Mesendoderm (in vitro differentiated cells): ENCODE measurements at regions not wholly inside any gene's neighbourhood (a gene's known extent, or its start where the extent isn't known, plus 50 kb on each side); places are given as distances from the start of the nearest gene placed in this dataset.
"Not testable (repeated sequence)": the region's sequence is repeated elsewhere in the genome, so short reads cannot be mapped to it uniquely, and the experiment has no call there.

Source experiments
- DNase-seq: peaks from one replicate; pipeline ENCODE4 v3.0.0; 2013
- H2AK5ac ChIP-seq: 2 replicates; pipeline ENCODE4 v1.6.1; 2013; ENCODE audit warnings: low read length, inconsistent platforms
- H2BK120ac ChIP-seq: 2 replicates; pipeline ENCODE4 v1.6.1; 2013; ENCODE audit warnings: low read depth, mild to moderate bottlenecking, low read length, moderate library complexity, mixed read lengths
- H2BK15ac ChIP-seq: replicated peaks from 2 replicates; pipeline ENCODE4 v1.6.1; 2013; ENCODE audit warnings: low read depth, mild to moderate bottlenecking, moderate library complexity
- H2BK5ac ChIP-seq: 2 replicates; pipeline ENCODE4 v1.6.1; 2013; ENCODE audit warnings: low read length, inconsistent platforms
- H3K18ac ChIP-seq: 2 replicates; pipeline ENCODE4 v1.6.1; 2013; ENCODE audit warnings: mild to moderate bottlenecking, low read length, mixed read lengths
- H3K23ac ChIP-seq: one replicate; pipeline ENCODE4 v1.6.1; 2013; ENCODE audit warnings: low read length
- H3K27ac ChIP-seq: 2 replicates; pipeline ENCODE4 v1.5.1; 2013; ENCODE audit warnings: low read depth, mild to moderate bottlenecking, inconsistent platforms, low read length, moderate library complexity
- H3K27me3 ChIP-seq: 2 replicates; pipeline ENCODE4 v1.6.1; 2013; ENCODE audit warnings: low read length, control low read depth, mild to moderate bottlenecking, inconsistent platforms; ENCODE audit not compliant: insufficient read depth, poor library complexity
- H3K36me3 ChIP-seq: 2 replicates; pipeline ENCODE4 v1.6.1; 2013; ENCODE audit warnings: low read length, inconsistent platforms; ENCODE audit not compliant: control insufficient read depth, insufficient read depth
- H3K4ac ChIP-seq: one replicate; pipeline ENCODE4 v1.6.1; 2013; ENCODE audit warnings: low read depth, mild to moderate bottlenecking, low read length, moderate library complexity
- H3K4me1 ChIP-seq: 2 replicates; pipeline ENCODE4 v1.6.1; 2013; ENCODE audit warnings: low read depth, low read length, inconsistent platforms; ENCODE audit not compliant: control insufficient read depth
- H3K4me2 ChIP-seq: 2 replicates; pipeline ENCODE4 v1.6.1; 2013; ENCODE audit warnings: low read length
- H3K4me3 ChIP-seq: 2 replicates; pipeline ENCODE4 v1.5.1; 2013; ENCODE audit warnings: mild to moderate bottlenecking, low read length
- H3K56ac ChIP-seq: one replicate; pipeline ENCODE4 v1.6.1; 2013; ENCODE audit warnings: low read length
- H3K79me1 ChIP-seq: 2 replicates; pipeline ENCODE4 v1.6.1; 2013; ENCODE audit warnings: low read length, inconsistent platforms
- H3K79me2 ChIP-seq: 2 replicates; pipeline ENCODE4 v1.6.1; 2013; ENCODE audit warnings: mild to moderate bottlenecking, low read length; ENCODE audit not compliant: control insufficient read depth, insufficient read depth
- H3K9ac ChIP-seq: 2 replicates; pipeline ENCODE4 v1.6.1; 2013; ENCODE audit warnings: low read length, inconsistent platforms
- H4K5ac ChIP-seq: one replicate; pipeline ENCODE4 v1.6.1; 2013; ENCODE audit warnings: low read length
- H4K8ac ChIP-seq: one replicate; pipeline ENCODE4 v1.6.1; 2013; ENCODE audit warnings: low read depth, mild to moderate bottlenecking, control low read depth, low read length, moderate library complexity
- WGBS: extraction: QIAGEN DNeasy Blood & Tissue Kit; methylation state at CpG from one replicate; pipeline ENCODE4 v1.1.7; 2013; ENCODE audit warnings: low lambda C conversion rate, missing lambda C conversion rate; ENCODE audit not compliant: insufficient coverage; ENCODE audit errors: extremely low coverage; 5-methylcytosine and 5-hydroxymethylcytosine counted together

DNA sequence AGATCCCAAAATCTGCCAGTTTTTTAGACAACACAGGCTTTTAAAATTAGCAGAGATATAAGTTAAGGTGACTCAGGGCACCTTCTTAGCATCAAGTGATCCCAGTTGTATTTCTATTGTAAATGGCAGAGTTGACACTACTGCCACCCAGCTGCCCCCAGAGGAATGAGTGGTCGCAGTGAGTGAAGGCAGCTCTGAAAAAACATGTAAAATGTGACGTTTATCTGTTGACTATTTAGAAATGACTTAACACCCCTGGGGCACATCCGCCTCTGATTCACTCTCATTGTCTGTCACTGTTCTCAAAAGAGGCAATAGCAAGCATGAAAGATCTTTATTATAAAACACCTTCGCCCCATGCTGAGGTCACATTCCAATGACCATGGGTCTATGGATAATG lies 592.4 kb downstream of the ACTRT1 start:
- Histone ChIP-seq H3K27me3 (no peaks in the 10 kb centered on the region), H3K36me3 (no peaks in the 10 kb centered on the region), H4K5ac (no peak overlapping the region), H3K4ac (no peak overlapping the region), H3K79me2 (no peaks in the 10 kb centered on the region), H3K79me1 (no peaks in the 10 kb centered on the region), H3K4me3 (no peak overlapping the region), H3K4me2 (no peak overlapping the region), H3K27ac (no peak overlapping the region), H3K4me1 (no peaks in the 10 kb centered on the region), H2AK5ac (no peak overlapping the region), H3K9ac (no peak overlapping the region), H2BK15ac (no peak overlapping the region), H4K8ac (no peak overlapping the region), H3K23ac (no peak overlapping the region), H3K18ac (no peak overlapping the region), H2BK5ac (no peak overlapping the region), H3K56ac (no peak overlapping the region), H2BK120ac (no peak overlapping the region)
- DNase-seq: peak; percentile 94
- WGBS: no CpG with 5 or more reads among the region's 4 CpGs

DNA sequence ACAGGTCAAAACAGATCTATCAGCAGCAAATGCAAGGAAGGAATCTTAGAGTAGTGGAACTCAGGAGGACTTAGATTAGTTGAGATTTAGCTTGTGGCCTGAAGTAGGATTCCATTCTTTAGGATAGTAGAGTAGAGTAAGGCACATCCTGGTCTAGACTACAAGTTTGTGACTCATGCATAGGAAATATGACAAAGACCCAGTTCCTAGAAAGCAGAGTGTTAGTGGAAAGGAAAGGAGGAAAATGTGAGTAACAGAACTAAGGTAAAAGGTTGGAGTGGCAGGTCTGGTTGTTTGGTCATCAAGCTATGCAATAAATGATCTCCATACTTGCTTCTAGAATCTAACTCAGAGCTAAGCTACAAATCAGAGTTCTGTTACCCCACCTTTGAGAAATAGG lies 595.0 kb downstream of the ACTRT1 start:
- H4K8ac ChIP-seq: no peak overlapping the region
- H3K18ac ChIP-seq: no peak overlapping the region
- no peaks in the 10 kb centered on the region for H3K36me3 ChIP-seq
- H3K56ac ChIP-seq: no peak overlapping the region
- H2BK120ac ChIP-seq: no peak overlapping the region
- no peak for DNase-seq
- no peak overlapping the region for H2AK5ac ChIP-seq
- H4K5ac ChIP-seq: no peak overlapping the region
- no peak overlapping the region for H3K4ac ChIP-seq
- H3K27me3 ChIP-seq: no peaks in the 10 kb centered on the region
- no peak overlapping the region for H3K9ac ChIP-seq
- H3K27ac ChIP-seq: no peak overlapping the region
- H3K4me2 ChIP-seq: no peak overlapping the region
- H3K4me3 ChIP-seq: no peak overlapping the region
- H3K4me1 ChIP-seq: no peaks in the 10 kb centered on the region
- H3K23ac ChIP-seq: no peak overlapping the region
- H3K79me1 ChIP-seq: no peaks in the 10 kb centered on the region
- H3K79me2 ChIP-seq: no peaks in the 10 kb centered on the region
- H2BK5ac ChIP-seq: no peak overlapping the region
- H2BK15ac ChIP-seq: no peak overlapping the region

DNA sequence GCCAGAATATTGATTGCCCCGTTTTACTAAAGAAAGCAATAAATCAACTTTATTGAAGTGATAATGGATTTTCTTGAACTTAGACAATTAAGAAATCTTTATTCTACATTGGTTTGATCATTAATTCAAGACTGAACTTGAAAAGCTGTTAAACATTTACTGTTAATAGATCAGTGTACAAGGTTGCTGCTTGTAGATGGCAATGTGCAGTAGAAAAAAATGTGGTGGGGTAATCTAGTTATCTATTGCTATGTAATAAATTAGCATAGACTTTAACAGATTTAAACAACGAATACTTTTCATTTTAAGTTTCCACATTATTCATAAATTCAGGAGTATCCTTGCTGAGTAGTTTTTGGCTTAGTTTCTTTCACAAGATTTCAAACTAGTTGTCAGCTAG lies 612.5 kb downstream of the ACTRT1 start:
- WGBS: no CpG with 5 or more reads among the region's 2 CpGs
- H3K4me2 ChIP-seq: no peak overlapping the region

DNA sequence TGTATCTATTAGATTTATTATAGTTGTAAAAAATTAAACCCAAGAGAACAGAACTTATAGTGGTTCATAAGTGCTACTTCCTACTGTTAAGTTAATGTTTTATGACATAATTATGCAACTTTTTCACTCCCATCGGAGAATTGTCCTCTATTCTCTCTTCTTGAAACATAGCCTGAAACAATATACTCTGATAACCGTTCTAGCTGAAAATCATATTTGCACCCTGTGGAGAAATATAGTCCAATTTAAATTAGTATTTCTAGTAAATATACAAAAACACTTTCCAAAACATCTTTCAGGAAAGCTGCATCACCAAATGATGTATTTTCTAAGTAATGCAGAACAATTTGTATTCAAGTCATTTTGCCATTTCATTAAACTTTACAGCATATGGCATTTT lies 586.4 kb downstream of the PRR32 start:
- no peaks in the 10 kb centered on the region for H3K79me2 ChIP-seq
- no peak overlapping the region for H3K4me2 ChIP-seq
- no peaks in the 10 kb centered on the region for H3K4me1 ChIP-seq
- H3K79me1 ChIP-seq: no peaks in the 10 kb centered on the region
- DNase-seq: no peak
- H3K36me3 ChIP-seq: no peaks in the 10 kb centered on the region
- no peak overlapping the region for H3K27ac ChIP-seq
- H4K8ac ChIP-seq: no peak overlapping the region
- no peak overlapping the region for H3K18ac ChIP-seq
- H2BK5ac ChIP-seq: no peak overlapping the region
- H4K5ac ChIP-seq: no peak overlapping the region
- no peak overlapping the region for H2AK5ac ChIP-seq
- H2BK15ac ChIP-seq: no peak overlapping the region
- H3K27me3 ChIP-seq: no peaks in the 10 kb centered on the region
- H3K23ac ChIP-seq: no peak overlapping the region
- H2BK120ac ChIP-seq: no peak overlapping the region
- H3K4ac ChIP-seq: no peak overlapping the region
- no CpG with 5 or more reads among the region's 2 CpGs for WGBS
- H3K9ac ChIP-seq: no peak overlapping the region
- no peak overlapping the region for H3K4me3 ChIP-seq
- H3K56ac ChIP-seq: no peak overlapping the region

More for the DNA sequence above, 612.5 kb downstream of the ACTRT1 start:
- no peak overlapping the region for H2BK15ac ChIP-seq
- H2BK5ac ChIP-seq: no peak overlapping the region
- no peaks in the 10 kb centered on the region for H3K27me3 ChIP-seq
- no peak for DNase-seq
- H2AK5ac ChIP-seq: no peak overlapping the region
- H4K5ac ChIP-seq: no peak overlapping the region
- H3K36me3 ChIP-seq: no peaks in the 10 kb centered on the region
- H3K23ac ChIP-seq: no peak overlapping the region
- H3K79me1 ChIP-seq: no peaks in the 10 kb centered on the region
- no peak overlapping the region for H3K4me3 ChIP-seq
- no peak overlapping the region for H3K27ac ChIP-seq
- H2BK120ac ChIP-seq: no peak overlapping the region
- H3K18ac ChIP-seq: no peak overlapping the region
- no peaks in the 10 kb centered on the region for H3K79me2 ChIP-seq
- H3K9ac ChIP-seq: no peak overlapping the region
- H3K4ac ChIP-seq: no peak overlapping the region
- no peaks in the 10 kb centered on the region for H3K4me1 ChIP-seq
- H3K56ac ChIP-seq: no peak overlapping the region
- no peak overlapping the region for H4K8ac ChIP-seq

DNA sequence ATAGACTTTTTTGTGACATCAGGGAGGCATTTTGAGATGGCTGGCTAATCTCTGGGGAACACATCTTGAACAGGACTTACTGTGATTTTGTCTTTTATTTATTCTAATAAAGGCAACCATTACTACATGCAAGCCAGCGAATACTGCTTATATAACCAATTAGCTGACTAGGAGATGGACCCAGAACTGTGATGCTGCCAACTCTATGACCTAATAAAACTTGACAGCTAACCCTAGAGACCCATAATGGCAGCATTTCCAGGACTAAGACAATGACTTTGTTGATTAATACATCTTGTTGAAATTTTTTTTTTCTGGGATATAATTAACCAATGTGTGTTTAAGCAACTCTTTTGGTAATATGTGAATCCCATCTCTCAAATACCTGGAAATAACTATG lies 584.6 kb downstream of the PRR32 start:
- DNase-seq: no peak
- no peak overlapping the region for H3K4ac ChIP-seq
- no CpG with 5 or more reads among the region's 1 CpG for WGBS
- H3K79me1 ChIP-seq: no peaks in the 10 kb centered on the region
- H4K5ac ChIP-seq: no peak overlapping the region
- H3K4me1 ChIP-seq: no peaks in the 10 kb centered on the region
- no peak overlapping the region for H3K9ac ChIP-seq
- no peaks in the 10 kb centered on the region for H3K79me2 ChIP-seq
- no peak overlapping the region for H4K8ac ChIP-seq
- H2AK5ac ChIP-seq: no peak overlapping the region
- no peak overlapping the region for H3K4me3 ChIP-seq
- no peak overlapping the region for H3K23ac ChIP-seq
- no peak overlapping the region for H3K4me2 ChIP-seq
- no peak overlapping the region for H2BK15ac ChIP-seq
- H3K27ac ChIP-seq: no peak overlapping the region
- no peak overlapping the region for H2BK5ac ChIP-seq
- H3K18ac ChIP-seq: no peak overlapping the region
- H3K36me3 ChIP-seq: no peaks in the 10 kb centered on the region
- H3K56ac ChIP-seq: no peak overlapping the region
- H2BK120ac ChIP-seq: no peak overlapping the region
- H3K27me3 ChIP-seq: no peaks in the 10 kb centered on the region

DNA sequence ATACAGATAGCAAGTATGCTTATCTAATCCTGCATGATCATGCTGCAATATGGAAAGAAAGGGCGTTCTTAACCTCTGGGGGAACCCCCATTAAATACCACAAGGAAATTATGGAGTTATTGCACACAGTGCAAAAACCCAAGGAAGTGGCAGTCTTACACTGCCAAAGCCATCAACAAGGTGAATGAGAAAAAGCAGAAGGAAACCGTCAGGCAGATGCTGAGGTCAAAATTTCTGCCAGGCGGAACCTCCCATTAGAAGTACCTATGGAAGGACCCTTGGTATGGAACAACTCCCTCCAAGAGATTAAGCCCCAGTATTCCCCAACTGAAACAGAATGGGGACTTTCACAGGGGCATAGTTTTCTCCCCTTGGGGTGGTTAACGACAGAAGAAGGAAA lies 580.7 kb downstream of the PRR32 start:
- H3K27me3 ChIP-seq, H2AK5ac ChIP-seq, H3K27ac ChIP-seq, H2BK120ac ChIP-seq, H3K23ac ChIP-seq, H3K4ac ChIP-seq, H3K56ac ChIP-seq, H3K79me1 ChIP-seq, H3K9ac ChIP-seq, H3K36me3 ChIP-seq, H3K4me2 ChIP-seq, H3K4me1 ChIP-seq, H4K8ac ChIP-seq, H3K79me2 ChIP-seq, H3K4me3 ChIP-seq, DNase-seq, H4K5ac ChIP-seq, H2BK15ac ChIP-seq, H2BK5ac ChIP-seq, H3K18ac ChIP-seq: not testable (repeated sequence)
- no CpG with 5 or more reads among the region's 4 CpGs for WGBS
